GM21528 (cell line): ENCODE measurements at regions not wholly inside any gene's neighbourhood (a gene's known extent, or its start where the extent isn't known, plus 50 kb on each side); places are given as distances from the start of the nearest gene placed in this dataset.

Source experiments
- ATAC-seq: cut with Tn5 transposase; IDR thresholded peaks from one replicate; pipeline ENCODE4 v1.9.1; 2021; ENCODE audit warnings: mild to moderate bottlenecking, moderate library complexity; ENCODE audit not compliant: unreplicated experiment, low FRiP score

- ATAC-seq: no peak
These were observed 678.6 kb upstream of the CITED2 start for GRCh38 chr6:140052736-140053729.

GRCh38 chr6:140051521-140052512, 677.4 kb upstream of the CITED2 start:
- ATAC-seq: no peak

- no peak for ATAC-seq
These were observed 675.9 kb upstream of the CITED2 start for GRCh38 chr6:140050101-140050995.

- ATAC-seq: no peak
These were observed 674.8 kb upstream of the CITED2 start for GRCh38 chr6:140049251-140049650.

- no peak for ATAC-seq
These were observed 673.8 kb upstream of the CITED2 start for GRCh38 chr6:140048202-140048790.

GRCh38 chr6:140047321-140047720, 672.9 kb upstream of the CITED2 start:
- ATAC-seq: no peak

GRCh38 chr6:140046016-140046632, 671.7 kb upstream of the CITED2 start:
- ATAC-seq: no peak

- ATAC-seq: no peak
These were observed 670.7 kb upstream of the CITED2 start for GRCh38 chr6:140045116-140045515.

GRCh38 chr6:140044626-140045025, 670.2 kb upstream of the CITED2 start:
- no peak for ATAC-seq

GRCh38 chr6:140043762-140044378, 669.4 kb upstream of the CITED2 start:
- no peak for ATAC-seq

GRCh38 chr6:140043357-140043756, 668.9 kb upstream of the CITED2 start:
- no peak for ATAC-seq

- ATAC-seq: no peak
These were observed 667.3 kb upstream of the CITED2 start for GRCh38 chr6:140041571-140042332.

GRCh38 chr6:140041056-140041455, 666.6 kb upstream of the CITED2 start:
- ATAC-seq: no peak

GRCh38 chr6:140040396-140040795, 665.9 kb upstream of the CITED2 start:
- ATAC-seq: no peak

GRCh38 chr6:140039364-140039763, 664.9 kb upstream of the CITED2 start:
- no peak for ATAC-seq

- no peak for ATAC-seq
These were observed 661.7 kb upstream of the CITED2 start for GRCh38 chr6:140036196-140036595.

- no peak for ATAC-seq
These were observed 657.7 kb upstream of the CITED2 start for GRCh38 chr6:140032189-140032588.

GRCh38 chr6:140029551-140029950, 655.1 kb upstream of the CITED2 start:
- no peak for ATAC-seq
